MCF 10A (cell line): ENCODE measurements at regions not wholly inside any gene's neighbourhood (a gene's known extent, or its start where the extent isn't known, plus 50 kb on each side); places are given as distances from the start of the nearest gene placed in this dataset.
A peak's percentile ranks its signal among the peaks of the same experiment; 100 is the strongest.

Experiments
- BruUV-seq: library from RNA; stranded (reverse); fragments of 400-500 nt; replicated peaks from 2 replicates; lab custom pipeline; 2021; lab: Mats Ljungman, UMichigan
- CTCF ChIA-PET: fragments of 300-600 bp; sonication (Branson Sonifier 250); formaldehyde crosslinking; extraction: SDS; loops from one replicate; lab custom pipeline; 2021; ENCODE audit warnings: antibody characterized with exemption, inconsistent platforms; lab: Yijun Ruan, JAX
- POLR2A ChIA-PET: fragments of 300-600, 350-650 bp; sonication (Branson Sonifier 250); formaldehyde crosslinking; extraction: SDS; loops from one replicate; lab custom pipeline; 2020; ENCODE audit warnings: antibody characterized with exemption, inconsistent platforms; lab: Yijun Ruan, JAX
- DNase-seq: peaks from one replicate; pipeline ENCODE4 v3.0.0-alpha.2; 2018; ENCODE audit not compliant: unreplicated experiment
- H3K27ac Mint-ChIP-seq: one replicate; pipeline ENCODE4 v1.8.0; 2022; ENCODE audit warnings: mild to moderate bottlenecking, low read depth, mixed read lengths; ENCODE audit not compliant: unreplicated experiment
- H3K27me3 Mint-ChIP-seq: one replicate; pipeline ENCODE4 v1.8.0; 2022; ENCODE audit warnings: mixed read lengths; ENCODE audit not compliant: insufficient read depth, unreplicated experiment
- H3K36me3 Mint-ChIP-seq: one replicate; pipeline ENCODE4 v1.8.0; 2022; ENCODE audit warnings: mild to moderate bottlenecking, moderate library complexity, mixed read lengths; ENCODE audit not compliant: insufficient read depth, unreplicated experiment
- H3K4me1 Mint-ChIP-seq: one replicate; pipeline ENCODE4 v1.8.0; 2022; ENCODE audit warnings: mixed read lengths; ENCODE audit not compliant: insufficient read depth, unreplicated experiment
- H3K4me3 Mint-ChIP-seq: one replicate; pipeline ENCODE4 v1.8.0; 2022; ENCODE audit warnings: mild to moderate bottlenecking, moderate library complexity, mixed read lengths; ENCODE audit not compliant: unreplicated experiment
- H3K9me3 Mint-ChIP-seq: one replicate; pipeline ENCODE4 v1.8.0; 2022; ENCODE audit warnings: mixed read lengths; ENCODE audit not compliant: unreplicated experiment
- intact Hi-C: fragments of 100-400 bp; cut with micrococcal nuclease; formaldehyde crosslinking; loops from 2 replicates; pipeline ENCODE4 v1.14.1; 2022
- TF ChIP-seq, protein P1 (sequence below): fragments of 200-600 bp; IDR thresholded peaks from one replicate; pipeline ENCODE4 v1.8.0; 2022; ENCODE audit warnings: antibody characterized with exemption, mild to moderate bottlenecking; ENCODE audit not compliant: unreplicated experiment

DNA sequence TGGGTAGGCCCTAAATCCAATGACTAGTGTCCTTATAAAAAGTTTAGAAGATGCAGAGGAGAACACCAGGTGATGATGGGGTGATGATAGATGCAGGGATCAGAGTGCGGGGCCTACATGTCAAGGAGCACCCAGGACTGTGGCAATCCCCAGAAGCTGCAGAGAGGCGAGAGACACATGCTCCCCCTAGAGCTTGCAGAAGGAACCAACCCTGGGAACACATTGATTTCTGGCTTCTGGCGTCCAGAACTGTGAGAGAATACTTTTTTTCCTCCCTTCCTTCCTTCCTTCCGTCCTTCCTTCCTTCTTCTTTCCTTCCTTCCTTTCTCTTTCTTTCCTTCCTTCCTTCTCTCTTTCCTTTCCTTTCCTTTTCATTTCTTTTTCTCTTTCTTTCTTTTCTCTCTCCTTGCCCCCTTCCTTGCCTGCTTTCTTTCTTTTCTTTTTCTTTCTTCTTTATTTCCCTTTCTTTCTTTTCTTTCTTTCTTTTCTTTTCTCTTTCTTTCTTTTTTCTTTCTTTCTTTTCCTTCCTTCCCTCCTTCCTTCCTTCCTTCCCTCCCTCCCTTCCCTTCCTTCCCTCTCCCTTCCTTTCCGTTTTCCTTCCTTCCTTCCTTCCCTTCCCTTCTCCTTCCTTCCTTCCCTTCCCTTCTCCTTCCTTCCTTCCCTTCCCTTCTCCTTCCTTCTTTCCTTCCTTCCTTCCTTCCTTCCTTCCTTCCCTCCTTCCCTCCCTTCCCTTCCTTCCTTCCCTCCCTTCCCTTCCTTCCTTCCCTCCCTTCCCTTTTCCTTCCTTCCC is 134.3 kb downstream of the HAPSTR1 start:
- Mint-ChIP-seq H3K36me3 (no peaks in the 10 kb centered on the region), H3K4me3 (no peak overlapping the region), H3K27me3 (peaks cover under 1% of the 10 kb centered on the region), H3K4me1 (no peaks in the 10 kb centered on the region), H3K9me3 (peaks cover 8% of the 10 kb centered on the region), H3K27ac (no peak overlapping the region)
- CTCF ChIA-PET: interaction anchor here (0.5 to 0.7 kb wide), 2 partner anchors 113 to 196 kb away, joined by 3 to 4 read pairs; no protein-coding TSS in a partner anchor
- intact Hi-C loops: no loop called here
- DNase-seq: peak; percentile 46
- TF ChIP-seq, protein P1, sequence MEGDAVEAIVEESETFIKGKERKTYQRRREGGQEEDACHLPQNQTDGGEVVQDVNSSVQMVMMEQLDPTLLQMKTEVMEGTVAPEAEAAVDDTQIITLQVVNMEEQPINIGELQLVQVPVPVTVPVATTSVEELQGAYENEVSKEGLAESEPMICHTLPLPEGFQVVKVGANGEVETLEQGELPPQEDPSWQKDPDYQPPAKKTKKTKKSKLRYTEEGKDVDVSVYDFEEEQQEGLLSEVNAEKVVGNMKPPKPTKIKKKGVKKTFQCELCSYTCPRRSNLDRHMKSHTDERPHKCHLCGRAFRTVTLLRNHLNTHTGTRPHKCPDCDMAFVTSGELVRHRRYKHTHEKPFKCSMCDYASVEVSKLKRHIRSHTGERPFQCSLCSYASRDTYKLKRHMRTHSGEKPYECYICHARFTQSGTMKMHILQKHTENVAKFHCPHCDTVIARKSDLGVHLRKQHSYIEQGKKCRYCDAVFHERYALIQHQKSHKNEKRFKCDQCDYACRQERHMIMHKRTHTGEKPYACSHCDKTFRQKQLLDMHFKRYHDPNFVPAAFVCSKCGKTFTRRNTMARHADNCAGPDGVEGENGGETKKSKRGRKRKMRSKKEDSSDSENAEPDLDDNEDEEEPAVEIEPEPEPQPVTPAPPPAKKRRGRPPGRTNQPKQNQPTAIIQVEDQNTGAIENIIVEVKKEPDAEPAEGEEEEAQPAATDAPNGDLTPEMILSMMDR: no peak
- no TSS peak for BruUV-seq
- POLR2A ChIA-PET: no interaction called here

DNA sequence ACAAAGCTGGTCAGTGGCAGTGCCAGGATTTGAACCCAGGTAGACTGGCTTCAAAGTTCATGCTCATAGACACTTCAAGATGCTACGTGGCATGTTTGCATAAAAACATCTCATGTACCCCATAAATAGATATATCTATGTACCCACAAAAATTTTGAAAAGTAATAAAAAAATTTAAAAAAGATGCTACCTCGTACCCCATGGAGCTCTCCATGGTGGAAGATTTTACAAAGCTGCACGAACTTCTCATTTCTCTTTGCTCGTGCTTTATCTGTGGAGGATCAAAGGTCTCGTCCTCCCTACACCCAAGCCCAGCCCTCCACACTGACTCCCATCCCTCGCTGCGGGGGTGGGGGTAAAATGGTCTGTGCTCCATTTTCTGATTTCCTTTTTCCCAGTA is 135.5 kb downstream of the HAPSTR1 start:
- POLR2A ChIA-PET: no interaction called here

DNA sequence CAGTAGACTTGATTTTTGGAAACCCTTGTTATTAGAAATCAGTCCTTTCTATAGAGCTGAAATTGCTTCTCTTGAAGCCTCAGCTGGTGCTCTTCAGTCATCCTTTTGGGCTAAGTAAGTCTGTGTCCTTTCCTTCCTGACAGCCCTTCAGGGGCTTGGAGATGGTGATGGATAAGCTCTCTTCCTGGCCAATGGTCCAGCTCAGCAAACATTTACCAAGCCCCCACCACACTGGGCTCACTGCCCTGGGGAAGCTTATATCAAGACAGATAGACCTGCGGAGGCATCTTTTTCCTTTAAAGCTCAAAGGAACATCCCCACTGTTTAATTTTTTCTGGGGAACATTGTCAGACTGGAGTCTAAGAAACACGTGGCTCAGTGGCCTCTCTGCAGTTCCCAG is 139.6 kb downstream of the HAPSTR1 start:
- ChIA-PET POLR2A (no interaction called here), CTCF (interaction anchor here (0.7 kb wide), 2 partner anchors 209 to 1266 kb away, joined by 3 to 5 read pairs; no protein-coding TSS in a partner anchor)
- Mint-ChIP-seq H3K9me3 (peaks cover under 1% of the 10 kb centered on the region), H3K4me1 (no peaks in the 10 kb centered on the region), H3K27ac (no peak overlapping the region), H3K36me3 (no peaks in the 10 kb centered on the region), H3K4me3 (no peak overlapping the region), H3K27me3 (no peaks in the 10 kb centered on the region)
- TF ChIP-seq, protein P1: no peak
- BruUV-seq: no TSS peak
- intact Hi-C loops: no loop called here
- DNase-seq: no peak

More for the DNA sequence above, 135.5 kb downstream of the HAPSTR1 start:
- CTCF ChIA-PET: interaction anchor here (0.5 kb wide), 1 partner anchor 654 kb away, joined by 3 read pairs; no protein-coding TSS in a partner anchor
- Mint-ChIP-seq H3K9me3 (peaks cover 8% of the 10 kb centered on the region), H3K27ac (no peak overlapping the region), H3K4me1 (no peaks in the 10 kb centered on the region), H3K36me3 (no peaks in the 10 kb centered on the region), H3K4me3 (no peak overlapping the region), H3K27me3 (no peaks in the 10 kb centered on the region)
- DNase-seq: no peak
- no TSS peak for BruUV-seq
- intact Hi-C loops: no loop called here
- TF ChIP-seq, protein P1: no peak

DNA sequence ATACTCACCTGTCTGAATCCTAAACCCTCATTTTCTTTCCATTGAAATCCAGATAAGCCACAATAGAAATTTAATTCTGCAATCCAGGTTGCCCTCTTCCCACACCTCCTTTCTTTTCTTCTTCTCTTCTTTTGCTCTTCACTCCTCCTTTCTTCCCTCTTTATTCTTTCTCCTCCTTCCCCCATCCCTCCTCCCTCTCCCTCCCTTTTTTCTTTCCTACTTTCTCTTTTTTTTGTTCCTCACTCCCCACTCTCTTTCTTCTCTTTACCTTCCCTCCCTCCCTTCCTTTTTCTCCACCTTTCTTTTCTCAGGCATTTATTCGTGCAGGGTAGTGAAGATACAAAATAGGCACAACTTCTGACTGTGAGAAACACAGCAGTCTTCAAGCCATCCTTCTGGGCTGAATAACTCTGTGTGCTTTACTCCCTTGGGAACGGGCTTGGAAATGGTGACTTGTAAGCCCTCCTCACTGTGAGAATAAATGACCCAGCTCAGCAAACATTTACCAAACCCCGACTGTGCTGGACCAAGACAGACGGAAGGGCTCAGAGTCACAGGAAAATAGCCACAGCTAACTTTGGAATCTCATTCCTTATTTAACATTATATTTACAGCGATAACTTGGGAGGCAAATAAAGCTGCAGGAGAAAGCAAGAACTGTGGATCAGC is 140.8 kb downstream of the HAPSTR1 start:
- intact Hi-C loops: no loop called here
- Mint-ChIP-seq H3K36me3 (no peaks in the 10 kb centered on the region), H3K4me1 (no peaks in the 10 kb centered on the region), H3K4me3 (no peak overlapping the region), H3K27ac (no peak overlapping the region), H3K9me3 (peaks cover 4% of the 10 kb centered on the region), H3K27me3 (no peaks in the 10 kb centered on the region)
- DNase-seq: no peak
- BruUV-seq: no TSS peak
- POLR2A ChIA-PET: no interaction called here
- TF ChIP-seq, protein P1: no peak
- CTCF ChIA-PET: no interaction called here
